GM19463 (cell line): ENCODE measurements at regions not wholly inside any gene's neighbourhood (a gene's known extent, or its start where the extent isn't known, plus 50 kb on each side); places are given as distances from the start of the nearest gene placed in this dataset.

ENCODE experiments used
- ATAC-seq: cut with Tn5 transposase; IDR thresholded peaks from one replicate; pipeline ENCODE4 v1.9.1; 2021; ENCODE audit warnings: mild to moderate bottlenecking, moderate library complexity; ENCODE audit not compliant: unreplicated experiment

GRCh38 chr7:106774768-106775551, 90.1 kb upstream of the PIK3CG start:
- ATAC-seq = no peak

GRCh38 chr7:106775552-106775936, 89.5 kb upstream of the PIK3CG start:
- ATAC-seq = no peak

GRCh38 chr7:106775975-106776607, 89.0 kb upstream of the PIK3CG start:
- no peak for ATAC-seq

- no peak for ATAC-seq
These were observed 88.3 kb upstream of the PIK3CG start for GRCh38 chr7:106776618-106777347.

- no peak for ATAC-seq
These were observed 87.3 kb upstream of the PIK3CG start for GRCh38 chr7:106777674-106778299.

GRCh38 chr7:106778656-106779250, 86.3 kb upstream of the PIK3CG start:
- ATAC-seq = no peak

GRCh38 chr7:106779877-106780276, 85.2 kb upstream of the PIK3CG start:
- ATAC-seq = peak; percentile 65

- ATAC-seq = no peak
These were observed 84.1 kb upstream of the PIK3CG start for GRCh38 chr7:106781007-106781406.

GRCh38 chr7:106781828-106782544, 83.1 kb upstream of the PIK3CG start:
- no peak for ATAC-seq

- ATAC-seq = no peak
These were observed 81.8 kb upstream of the PIK3CG start for GRCh38 chr7:106783286-106783685.

- no peak for ATAC-seq
These were observed 76.4 kb upstream of the PIK3CG start for GRCh38 chr7:106788637-106789036.

GRCh38 chr7:106791526-106791925, 73.6 kb upstream of the PIK3CG start:
- no peak for ATAC-seq

GRCh38 chr7:106792233-106792926, 72.7 kb upstream of the PIK3CG start:
- ATAC-seq = no peak

GRCh38 chr7:106793015-106793975, 71.8 kb upstream of the PIK3CG start:
- ATAC-seq = no peak

- ATAC-seq = no peak
These were observed 70.6 kb upstream of the PIK3CG start for GRCh38 chr7:106794276-106795083.

GRCh38 chr7:106795084-106795876, 69.8 kb upstream of the PIK3CG start:
- no peak for ATAC-seq

GRCh38 chr7:106795877-106796231, 69.2 kb upstream of the PIK3CG start:
- ATAC-seq = peak; percentile 83
